ENCODE measurements at regions not wholly inside any gene's neighbourhood (a gene's known extent, or its start where the extent isn't known, plus 50 kb on each side); places are given as distances from the start of the nearest gene placed in this dataset.

GRCh38 chr18:43827311-43827710 is 550.0 kb upstream of the SYT4 start:
- FAIRE-seq (no peak), DNase-seq (ENCODE audit: low read depth) (no peak)
- Histone ChIP-seq H3K9ac (ENCODE audit: low read length) (no peak overlapping the region), H2AFZ (ENCODE audit: low read depth, low read length) (no peak overlapping the region), H4K20me1 (ENCODE audit: insufficient read depth, low read length) (no peaks in the 10 kb centered on the region), H3K4me3 (ENCODE audit: insufficient read depth, low read depth, low read length) (no peak overlapping the region), H3K4me1 (ENCODE audit: insufficient read depth, low read length) (no peaks in the 10 kb centered on the region), H3K4me2 (ENCODE audit: low read length) (no peak overlapping the region), H3K27me3 (ENCODE audit: insufficient read depth, low read length) (no peaks in the 10 kb centered on the region), H3K79me2 (ENCODE audit: insufficient read depth, low read length) (no peaks in the 10 kb centered on the region), H3K36me3 (ENCODE audit: insufficient read depth, low read length) (no peaks in the 10 kb centered on the region), H3K9me3 (ENCODE audit: insufficient read depth, low read depth, low read length) (no peaks in the 10 kb centered on the region), H3K27ac (ENCODE audit: low read depth, low read length) (no peak overlapping the region)
- no peak overlapping the region for H3K27ac Mint-ChIP-seq (ENCODE audit: unreplicated experiment)
- no peaks in the 10 kb centered on the region for H3K9me3 Mint-ChIP-seq (ENCODE audit: unreplicated experiment)
- H3K4me3 Mint-ChIP-seq (ENCODE audit: unreplicated experiment), result no peak overlapping the region
- no peaks in the 10 kb centered on the region for H3K36me3 Mint-ChIP-seq (ENCODE audit: low read depth, unreplicated experiment)
- H3K4me1 Mint-ChIP-seq (ENCODE audit: low read depth, unreplicated experiment), result peaks cover 5% of the 10 kb centered on the region
- no peak for TF ChIP-seq EZH2 (IDR thresholded peaks at IDR 0.05; ENCODE audit: insufficient read depth, low read length)
- H3K27me3 Mint-ChIP-seq (ENCODE audit: low read depth, unreplicated experiment), result no peaks in the 10 kb centered on the region

DNA sequence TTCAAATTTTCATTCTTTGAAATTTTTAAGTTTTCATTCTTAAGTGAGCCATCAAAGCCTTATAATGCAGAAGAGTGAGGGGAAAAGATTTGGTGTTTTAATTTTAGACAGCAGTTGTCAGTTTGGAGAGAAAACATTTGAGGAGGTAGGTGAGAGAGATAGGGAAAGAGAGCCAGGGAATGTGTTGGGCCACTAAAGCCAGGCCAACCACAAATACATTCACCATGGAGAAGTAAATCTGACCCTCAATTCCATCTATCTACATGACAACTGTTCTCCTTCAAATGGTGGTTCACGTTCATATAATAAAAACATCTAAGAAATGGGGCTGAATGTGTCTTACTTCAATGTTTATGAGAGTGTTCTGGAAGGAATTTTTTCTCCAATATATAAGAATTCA is 553.0 kb upstream of the SYT4 start:
- Histone ChIP-seq H3K36me3 (ENCODE audit: insufficient read depth, low read length) (no peaks in the 10 kb centered on the region), H4K20me1 (ENCODE audit: insufficient read depth, low read length) (no peaks in the 10 kb centered on the region), H3K4me1 (ENCODE audit: insufficient read depth, low read length) (no peaks in the 10 kb centered on the region), H3K4me2 (ENCODE audit: low read length) (no peak overlapping the region), H3K4me3 (ENCODE audit: insufficient read depth, low read depth, low read length) (no peak overlapping the region), H3K79me2 (ENCODE audit: insufficient read depth, low read length) (no peaks in the 10 kb centered on the region), H3K27me3 (ENCODE audit: insufficient read depth, low read length) (no peaks in the 10 kb centered on the region), H3K9ac (ENCODE audit: low read length) (no peak overlapping the region), H3K9me3 (ENCODE audit: insufficient read depth, low read depth, low read length) (no peaks in the 10 kb centered on the region), H2AFZ (ENCODE audit: low read depth, low read length) (no peak overlapping the region), H3K27ac (ENCODE audit: low read depth, low read length) (no peak overlapping the region)
- no peaks in the 10 kb centered on the region for H3K9me3 Mint-ChIP-seq (ENCODE audit: unreplicated experiment)
- no peaks in the 10 kb centered on the region for H3K36me3 Mint-ChIP-seq (ENCODE audit: low read depth, unreplicated experiment)
- TF ChIP-seq, protein P1, sequence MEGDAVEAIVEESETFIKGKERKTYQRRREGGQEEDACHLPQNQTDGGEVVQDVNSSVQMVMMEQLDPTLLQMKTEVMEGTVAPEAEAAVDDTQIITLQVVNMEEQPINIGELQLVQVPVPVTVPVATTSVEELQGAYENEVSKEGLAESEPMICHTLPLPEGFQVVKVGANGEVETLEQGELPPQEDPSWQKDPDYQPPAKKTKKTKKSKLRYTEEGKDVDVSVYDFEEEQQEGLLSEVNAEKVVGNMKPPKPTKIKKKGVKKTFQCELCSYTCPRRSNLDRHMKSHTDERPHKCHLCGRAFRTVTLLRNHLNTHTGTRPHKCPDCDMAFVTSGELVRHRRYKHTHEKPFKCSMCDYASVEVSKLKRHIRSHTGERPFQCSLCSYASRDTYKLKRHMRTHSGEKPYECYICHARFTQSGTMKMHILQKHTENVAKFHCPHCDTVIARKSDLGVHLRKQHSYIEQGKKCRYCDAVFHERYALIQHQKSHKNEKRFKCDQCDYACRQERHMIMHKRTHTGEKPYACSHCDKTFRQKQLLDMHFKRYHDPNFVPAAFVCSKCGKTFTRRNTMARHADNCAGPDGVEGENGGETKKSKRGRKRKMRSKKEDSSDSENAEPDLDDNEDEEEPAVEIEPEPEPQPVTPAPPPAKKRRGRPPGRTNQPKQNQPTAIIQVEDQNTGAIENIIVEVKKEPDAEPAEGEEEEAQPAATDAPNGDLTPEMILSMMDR (IDR thresholded peaks at IDR 0.05; ENCODE audit: insufficient read depth, low read depth, low read length), result no peak
- no peak for TF ChIP-seq EZH2 (IDR thresholded peaks at IDR 0.05; ENCODE audit: insufficient read depth, low read length)
- H3K4me3 Mint-ChIP-seq (ENCODE audit: unreplicated experiment), result no peak overlapping the region
- H3K27ac Mint-ChIP-seq (ENCODE audit: unreplicated experiment), result no peak overlapping the region
- DNase-seq (ENCODE audit: low read depth), result no peak
- H3K27me3 Mint-ChIP-seq (ENCODE audit: low read depth, unreplicated experiment), result no peaks in the 10 kb centered on the region
- FAIRE-seq, result no peak
- no peaks in the 10 kb centered on the region for H3K4me1 Mint-ChIP-seq (ENCODE audit: low read depth, unreplicated experiment)

- Mint-ChIP-seq H3K36me3 (ENCODE audit: low read depth, unreplicated experiment) (no peaks in the 10 kb centered on the region), H3K27me3 (ENCODE audit: low read depth, unreplicated experiment) (no peaks in the 10 kb centered on the region), H3K4me3 (ENCODE audit: unreplicated experiment) (no peak overlapping the region), H3K9me3 (ENCODE audit: unreplicated experiment) (no peaks in the 10 kb centered on the region), H3K27ac (ENCODE audit: unreplicated experiment) (no peak overlapping the region), H3K4me1 (ENCODE audit: low read depth, unreplicated experiment) (no peaks in the 10 kb centered on the region)
- H3K4me3 ChIP-seq (ENCODE audit: insufficient read depth, low read depth, low read length), result no peak overlapping the region
- FAIRE-seq (no peak), DNase-seq (ENCODE audit: low read depth) (no peak)
- no peaks in the 10 kb centered on the region for H3K9me3 ChIP-seq (ENCODE audit: insufficient read depth, low read depth, low read length)
- H3K27me3 ChIP-seq (ENCODE audit: insufficient read depth, low read length), result no peaks in the 10 kb centered on the region
- H3K79me2 ChIP-seq (ENCODE audit: insufficient read depth, low read length), result no peaks in the 10 kb centered on the region
- H3K4me2 ChIP-seq (ENCODE audit: low read length), result no peak overlapping the region
- no peak for TF ChIP-seq EZH2 (IDR thresholded peaks at IDR 0.05; ENCODE audit: insufficient read depth, low read length)
- TF ChIP-seq, protein P1 (IDR thresholded peaks at IDR 0.05; ENCODE audit: insufficient read depth, low read depth, low read length), result no peak
- no peaks in the 10 kb centered on the region for H3K36me3 ChIP-seq (ENCODE audit: insufficient read depth, low read length)
- H3K9ac ChIP-seq (ENCODE audit: low read length), result no peak overlapping the region
- H2AFZ ChIP-seq (ENCODE audit: low read depth, low read length), result peak overlapping the region; percentile 10
- H3K4me1 ChIP-seq (ENCODE audit: insufficient read depth, low read length), result no peaks in the 10 kb centered on the region
- H3K27ac ChIP-seq (ENCODE audit: low read depth, low read length), result no peak overlapping the region
- H4K20me1 ChIP-seq (ENCODE audit: insufficient read depth, low read length), result no peaks in the 10 kb centered on the region
Observed at GRCh38 chr18:43830947-43831346, 553.7 kb upstream of the SYT4 start.
